Heart right ventricle (tissue), 16 donors: ENCODE measurements at regions not wholly inside any gene's neighbourhood (a gene's known extent, or its start where the extent isn't known, plus 50 kb on each side); places are given as distances from the start of the nearest gene placed in this dataset.
A peak's percentile ranks its signal among the peaks of the same experiment; 100 is the strongest.

Source experiments
- ATAC-seq, 8 donors: fragments of 200-7000 bp; cut with Tn5 transposase; one replicate each; pipeline ENCODE4 v1.9.1; 2020; ENCODE audit warnings: mild to moderate bottlenecking in 8 of 8, moderate library complexity in 8 of 8, moderate number of reproducible peaks in 1 of 8
- DNase-seq, 2 donors: peaks; one replicate each; pipeline ENCODE4 v3.0.0-alpha.2; 2020
- H3K27ac ChIP-seq, 10 donors: fragments of 200-600 bp; sonication (generic) in 2 of 10; one replicate each; pipeline versions ENCODE4 v1.5.0 to v1.8.0; 2020 to 2022; ENCODE audit warnings: mild to moderate bottlenecking in 3 of 10
- H3K27me3 ChIP-seq, 7 donors: fragments of 200-600 bp; one replicate each; pipeline ENCODE4 v1.8.0; 2021 to 2022; ENCODE audit warnings: mild to moderate bottlenecking in 2 of 7
- H3K36me3 ChIP-seq, 9 donors: fragments of 200-600 bp; sonication (generic) in 1 of 9; one replicate each; pipeline versions ENCODE4 v1.5.0 to v1.8.0; 2020 to 2022; ENCODE audit warnings: mild to moderate bottlenecking in 2 of 9
- H3K4me1 ChIP-seq, 9 donors: fragments of 200-600 bp; sonication (generic) in 1 of 9; one replicate each; pipeline versions ENCODE4 v1.5.0 to v1.8.0; 2020 to 2022; ENCODE audit warnings: mild to moderate bottlenecking in 4 of 9
- H3K4me3 ChIP-seq, 10 donors: fragments of 200-600 bp; sonication (generic) in 2 of 10; one replicate each; pipeline versions ENCODE4 v1.5.0 to v1.8.0; 2020 to 2022; ENCODE audit warnings: mild to moderate bottlenecking in 7 of 10, moderate library complexity in 2 of 10
- H3K9me3 ChIP-seq, 11 donors: fragments of 200-600 bp in 10 of 11; sonication (generic) in 2 of 11; one replicate each; pipeline versions ENCODE4 v1.5.0 to v1.8.0; 2013 to 2022; ENCODE audit warnings: mild to moderate bottlenecking in 2 of 11, control low read depth in 1 of 11, moderate library complexity in 1 of 11
- CTCF ChIP-seq, 9 donors: fragments of 200-600 bp; sonication (generic) in 2 of 9; IDR thresholded peaks; one replicate each; pipeline versions ENCODE4 v1.5.0 to v1.8.0; 2021 to 2022; ENCODE audit warnings: antibody characterized with exemption in 9 of 9, mild to moderate bottlenecking in 5 of 9, moderate library complexity in 1 of 9
- WGBS, 2 donors: extraction: QIAGEN DNeasy Blood & Tissue Kit; methylation state at CpG; one replicate each; pipeline ENCODE4 v1.1.7; 2013; ENCODE audit warnings: inconsistent platforms in 1 of 2; 5-methylcytosine and 5-hydroxymethylcytosine counted together
- intact Hi-C, 10 donors: fragments of 100-400 bp; cut with DNase I; formaldehyde crosslinking; loops; one replicate each; pipeline versions ENCODE4 v1.11.1 to v1.14.2; 2022
- donor health status: Arrhythmogenic right ventricular cardiomyopathy.
- donor health status: ischemic (EF 13 %, LVEDD 7.1; RV severe dilation, severe dysfunction).
- donor health status: healthy with polysubstance abuse.
- donor health status: DM: no; HTN: yes; CAD: no.
- donor health status: DM: no; HTN: no; CAD: no.
- donor health status: ischemic (EF 25% LVEDD 6.9; RV normal size, moderate dysfunction).
- donor health status: ischemic (EF 25% LVEDD 5.7; RV mildly dilated, moderate dysfunction).
- donor health status: healthy.
- donor health status: DM: yes; HTN: yes; CAD: no.
- donor health status: Ischemic cardiomyopathy.
- donor health status: ischemic (EF 35%, LVEDD 5.7; RV mildly dilated, moderate dysfunction).
- donor health status: nonischemic (EF 11% LVEDD 7.7; RV severe dilation, severe dysfunction).
- donor health status: DM: yes; HTN: yes; CAD: no.
- donor health status: PGD.
- donor health status: ischemic (EF 29% LVEDD 5.4; RV normal size, mild dysfunction).
- donor health status: nonischemic (EF 23%, LVEDD 6.1; RV moderate dilation, normal function).

DNA sequence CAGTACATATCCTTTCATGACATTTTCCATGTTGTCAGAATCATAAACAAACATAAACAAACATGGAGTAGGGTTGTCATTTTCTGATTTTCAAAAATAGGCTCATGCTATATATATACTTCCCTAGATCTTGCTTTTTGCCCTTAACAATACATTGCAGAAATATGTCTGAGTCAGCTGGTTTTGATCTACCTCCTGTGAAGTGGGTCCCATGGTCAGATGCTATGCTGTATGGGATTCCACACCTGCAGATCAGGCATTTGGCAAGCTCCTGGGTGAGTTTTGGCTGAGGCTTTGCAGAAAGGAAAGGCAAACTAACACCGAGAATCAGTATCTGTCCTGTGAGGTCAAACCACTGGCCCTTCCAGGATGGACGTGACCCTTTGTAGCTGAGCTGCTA, 183.0 kb upstream of the ARID2 start:
- 79 to 89% methylated on average over 2 of the region's 2 CpGs for WGBS, 2 donors

DNA sequence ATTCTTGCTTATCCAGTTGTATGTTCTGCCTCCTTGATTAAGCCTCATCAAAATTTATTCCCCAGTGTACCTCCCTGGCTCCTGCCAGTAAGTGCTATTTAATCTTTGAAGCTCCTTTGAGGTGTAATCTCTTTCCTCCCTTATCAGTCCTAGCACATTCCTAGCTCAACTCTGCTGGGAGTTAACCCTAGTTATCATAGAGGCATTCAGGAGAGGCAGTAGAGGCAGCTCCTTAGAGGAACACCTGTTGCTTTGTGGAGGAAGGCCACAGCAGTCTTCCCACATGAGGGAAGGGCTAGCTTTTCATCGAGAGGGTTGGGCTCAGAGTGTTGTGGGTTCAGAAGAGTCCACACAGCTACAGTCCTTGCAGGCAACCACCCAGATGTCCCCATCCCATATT, 182.4 kb upstream of the ARID2 start:
- DNase-seq (no peak), ATAC-seq (no peak)
- H3K4me1 ChIP-seq = peaks cover 0 to 3% (median 0%) of the 10 kb centered on the region in 9 donors
- no peaks in the 10 kb centered on the region for H3K36me3 ChIP-seq
- H3K4me3 ChIP-seq = no peak overlapping the region
- WGBS, 2 donors = 58 to 67% methylated on average over 1 of the region's 1 CpG
- no peak for TF ChIP-seq CTCF (IDR thresholded peaks at IDR 0.05)
- no peak overlapping the region for H3K27ac ChIP-seq
- intact Hi-C loops = loop anchor here in 9 of 10 donors (5.0 to 10.0 kb wide), 7 partner anchors 168 to 458 kb away; partner anchors contain the start of gene ARID2 (in 3 of the 9)
- H3K9me3 ChIP-seq = no peaks in the 10 kb centered on the region
- no peaks in the 10 kb centered on the region for H3K27me3 ChIP-seq

More for the DNA sequence above, 183.0 kb upstream of the ARID2 start:
- Histone ChIP-seq H3K27me3 (no peaks in the 10 kb centered on the region), H3K36me3 (no peaks in the 10 kb centered on the region), H3K27ac (no peak overlapping the region), H3K4me3 (no peak overlapping the region), H3K4me1 (peaks cover 0 to 3% (median 0%) of the 10 kb centered on the region in 9 donors), H3K9me3 (no peaks in the 10 kb centered on the region)
- ATAC-seq (no peak), DNase-seq (no peak)
- no peak for TF ChIP-seq CTCF (IDR thresholded peaks at IDR 0.05)
- intact Hi-C loops = loop anchor here in 9 of 10 donors (5.0 to 10.0 kb wide), 7 partner anchors 168 to 458 kb away; partner anchors contain the start of gene ARID2 (in 3 of the 9)

GRCh38 chr12:45547822-45548221, 181.7 kb upstream of the ARID2 start:
- Histone ChIP-seq H3K4me1 (peaks cover 0 to 3% (median 0%) of the 10 kb centered on the region in 9 donors), H3K36me3 (no peaks in the 10 kb centered on the region), H3K4me3 (no peak overlapping the region), H3K27me3 (no peaks in the 10 kb centered on the region), H3K9me3 (no peaks in the 10 kb centered on the region), H3K27ac (no peak overlapping the region)
- 33 to 43% methylated on average over 1 of the region's 1 CpG for WGBS, 2 donors
- intact Hi-C loops = loop anchor here in 9 of 10 donors (5.0 to 10.0 kb wide), 7 partner anchors 167 to 457 kb away; partner anchors contain the start of gene ARID2 (in 3 of the 9)
- no peak for DNase-seq
- peak in 4 of 9 donors; percentile 6 to 13 (median 10) for TF ChIP-seq CTCF (IDR thresholded peaks at IDR 0.05)
- no peak for ATAC-seq

GRCh38 chr12:45548426-45548825, 181.1 kb upstream of the ARID2 start:
- no peaks in the 10 kb centered on the region for H3K27me3 ChIP-seq
- no peak for ATAC-seq
- 67 to 83% methylated on average over 4 of the region's 4 CpGs for WGBS, 2 donors

More at GRCh38 chr12:45548426-45548825, 181.1 kb upstream of the ARID2 start:
- intact Hi-C loops = loop anchor here in 9 of 10 donors (5.0 to 10.0 kb wide), 7 partner anchors 166 to 456 kb away; partner anchors contain the start of gene ARID2 (in 3 of the 9)
- no peak overlapping the region for H3K4me3 ChIP-seq
- TF ChIP-seq CTCF (IDR thresholded peaks at IDR 0.05) = no peak
- H3K9me3 ChIP-seq = no peaks in the 10 kb centered on the region
- H3K36me3 ChIP-seq = no peaks in the 10 kb centered on the region
- DNase-seq = no peak
- peaks cover 0 to 3% (median 0%) of the 10 kb centered on the region in 9 donors for H3K4me1 ChIP-seq
- H3K27ac ChIP-seq = no peak overlapping the region
